IMR-90 (cell line): ENCODE measurements at regions not wholly inside any gene's neighbourhood (a gene's known extent, or its start where the extent isn't known, plus 50 kb on each side); places are given as distances from the start of the nearest gene placed in this dataset.

Source experiments
- ATAC-seq: fragments of 200-7000 bp; cut with Tn5 transposase; 2 replicates; pipeline ENCODE4 v1.9.1; 2020; ENCODE audit warnings: low read depth, mild to moderate bottlenecking, moderate library complexity
- BruUV-seq: library from RNA; stranded (reverse); fragments of 400-500 nt; replicated peaks from 2 replicates; lab custom pipeline; 2021; lab: Mats Ljungman, UMichigan
- CTCF ChIA-PET: fragments of 300-600 bp; formaldehyde crosslinking; extraction: SDS; loops from one replicate; lab custom pipeline; 2021; ENCODE audit warnings: antibody characterized with exemption; lab: Yijun Ruan, JAX
- POLR2A ChIA-PET: fragments of 300-600 bp; sonication (Branson Sonifier 250); formaldehyde crosslinking; loops from one replicate; lab custom pipeline; 2022; ENCODE audit warnings: antibody characterized with exemption; ENCODE audit not compliant: unreplicated experiment; lab: Charles Lee
- DNase-seq: peaks from one replicate; pipeline ENCODE4 v3.0.0; 2013
- H2AFZ ChIP-seq: replicated peaks from 2 replicates; pipeline ENCODE3; 2013; ENCODE audit warnings: low read length, mild to moderate bottlenecking; ENCODE audit not compliant: poor library complexity
- H2AK5ac ChIP-seq: 2 replicates; pipeline ENCODE4 v1.6.1; 2013; ENCODE audit warnings: low read depth, low read length, inconsistent platforms
- H2AK9ac ChIP-seq: replicated peaks from 2 replicates; pipeline ENCODE3; 2013; ENCODE audit warnings: mild to moderate bottlenecking, low read depth, low read length, moderate library complexity; ENCODE audit not compliant: poor library complexity
- H2BK120ac ChIP-seq: 2 replicates; pipeline ENCODE4 v1.6.1; 2013; ENCODE audit warnings: low read depth, low read length, inconsistent platforms
- H2BK15ac ChIP-seq: 3 replicates; pipeline ENCODE4 v1.6.1; 2013; ENCODE audit warnings: low read depth, low read length, inconsistent platforms
- H2BK20ac ChIP-seq: 2 replicates; pipeline ENCODE4 v1.6.1; 2013; ENCODE audit warnings: low read depth, mild to moderate bottlenecking, inconsistent platforms, low read length, moderate library complexity
- H2BK5ac ChIP-seq: 2 replicates; pipeline ENCODE4 v1.6.1; 2013; ENCODE audit warnings: mild to moderate bottlenecking, low read depth, low read length, inconsistent platforms; ENCODE audit not compliant: poor library complexity, severe bottlenecking
- H3K14ac ChIP-seq: replicated peaks from 2 replicates; pipeline ENCODE4 v1.6.1; 2013; ENCODE audit warnings: low read depth, low read length, inconsistent platforms
- H3K18ac ChIP-seq: 2 replicates; pipeline ENCODE4 v1.6.1; 2013; ENCODE audit warnings: low read depth, low read length, control low read depth
- H3K23ac ChIP-seq: 2 replicates; pipeline ENCODE4 v1.6.1; 2013; ENCODE audit warnings: low read depth, low read length, inconsistent platforms
- H3K27ac ChIP-seq: 2 replicates; pipeline ENCODE4 v1.5.1; 2013; ENCODE audit warnings: mild to moderate bottlenecking, control low read depth, low read length; ENCODE audit not compliant: insufficient read depth
- H3K27me3 ChIP-seq: 2 replicates; pipeline ENCODE4 v1.6.1; 2013; ENCODE audit warnings: low read length; ENCODE audit not compliant: control insufficient read depth, insufficient read depth
- H3K36me3 ChIP-seq: 2 replicates; pipeline ENCODE4 v1.6.1; 2013; ENCODE audit warnings: low read length, mixed read lengths; ENCODE audit not compliant: control insufficient read depth, insufficient read depth
- H3K4ac ChIP-seq: 2 replicates; pipeline ENCODE4 v1.6.1; 2013; ENCODE audit warnings: low read depth, low read length, inconsistent platforms
- H3K4me1 ChIP-seq: 2 replicates; pipeline ENCODE4 v1.6.1; 2013; ENCODE audit warnings: low read length, mixed read lengths; ENCODE audit not compliant: control insufficient read depth, insufficient read depth
- H3K4me2 ChIP-seq: 2 replicates; pipeline ENCODE4 v1.6.1; 2013; ENCODE audit warnings: low read depth, mild to moderate bottlenecking, control low read depth, low read length, moderate library complexity
- H3K4me3 ChIP-seq: 2 replicates; pipeline ENCODE4 v1.5.1; 2013; ENCODE audit warnings: low read depth, mild to moderate bottlenecking, control low read depth, low read length, moderate library complexity; ENCODE audit not compliant: insufficient read depth
- H3K56ac ChIP-seq: 2 replicates; pipeline ENCODE4 v1.6.1; 2013; ENCODE audit warnings: low read length, inconsistent platforms; ENCODE audit not compliant: insufficient read depth; ENCODE audit errors: extremely low read depth
- H3K79me1 ChIP-seq, 2 experiments: 2 replicates each; pipeline ENCODE4 v1.6.1; 2013; ENCODE audit warnings: low read length in 2 of 2, inconsistent platforms in 1 of 2, low read depth in 1 of 2
- H3K9ac ChIP-seq: 2 replicates; pipeline ENCODE4 v1.6.1; 2013; ENCODE audit warnings: low read depth, low read length, control low read depth
- H3K9me1 ChIP-seq: 2 replicates; pipeline ENCODE4 v1.6.1; 2013; ENCODE audit warnings: low read length, inconsistent platforms; ENCODE audit not compliant: insufficient read depth
- H3K9me3 ChIP-seq: 2 replicates; pipeline ENCODE4 v1.6.1; 2013; ENCODE audit warnings: low read length; ENCODE audit not compliant: control insufficient read depth, insufficient read depth
- H4K20me1 ChIP-seq: 2 replicates; pipeline ENCODE4 v1.6.1; 2013; ENCODE audit warnings: low read length, inconsistent platforms; ENCODE audit not compliant: insufficient read depth
- H4K5ac ChIP-seq: 2 replicates; pipeline ENCODE4 v1.6.1; 2013; ENCODE audit warnings: mild to moderate bottlenecking, low read depth, low read length, control low read depth
- H4K8ac ChIP-seq, 2 experiments: 2 replicates each; pipeline ENCODE4 v1.6.1; 2013; ENCODE audit warnings: low read depth in 2 of 2, low read length in 2 of 2, control low read depth in 1 of 2, inconsistent platforms in 1 of 2
- H4K91ac ChIP-seq: 2 replicates; pipeline ENCODE4 v1.6.1; 2013; ENCODE audit warnings: low read depth, low read length, inconsistent platforms; ENCODE audit not compliant: insufficient read depth
- BHLHE40 ChIP-seq: fragments of 150-350 bp; IDR thresholded peaks from 2 replicates; pipeline ENCODE4 v1.6.1; 2016; ENCODE audit warnings: mild to moderate bottlenecking, low read depth, low read length
- CEBPB ChIP-seq: IDR thresholded peaks from 2 replicates; pipeline ENCODE4 v1.6.1; 2012; ENCODE audit warnings: low read depth, low read length, improper control_type of control experiment
- CHD1 ChIP-seq: IDR thresholded peaks from 2 replicates; pipeline ENCODE4 v1.6.1; 2012; ENCODE audit warnings: low read depth, low read length, improper control_type of control experiment
- ELK1 ChIP-seq: fragments of 150-350 bp; IDR thresholded peaks from 2 replicates; pipeline ENCODE4 v1.6.1; 2016; ENCODE audit warnings: low read depth, mild to moderate bottlenecking, low read length, moderate library complexity, borderline replicate concordance
- FOS ChIP-seq: fragments of 150-350 bp; IDR thresholded peaks from 2 replicates; pipeline ENCODE4 v1.6.1; 2016; ENCODE audit warnings: low read depth, low read length
- MAFK ChIP-seq: IDR thresholded peaks from 2 replicates; pipeline ENCODE4 v1.6.1; 2012; ENCODE audit warnings: low read depth, low read length, improper control_type of control experiment
- MAZ ChIP-seq: IDR thresholded peaks from 2 replicates; pipeline ENCODE4 v1.6.1; 2012; ENCODE audit warnings: low read depth, mild to moderate bottlenecking, low read length, improper control_type of control experiment, moderate library complexity, borderline replicate concordance
- MXI1 ChIP-seq: IDR thresholded peaks from 2 replicates; pipeline ENCODE4 v1.6.1; 2012; ENCODE audit warnings: low read depth, mild to moderate bottlenecking, low read length, moderate library complexity, borderline replicate concordance
- NFE2L2 ChIP-seq: fragments of 150-350 bp; IDR thresholded peaks from 2 replicates; pipeline ENCODE4 v1.6.1; 2016; ENCODE audit warnings: low read depth, mild to moderate bottlenecking, low read length
- POLR2A ChIP-seq: IDR thresholded peaks from 2 replicates; pipeline ENCODE4 v1.6.1; 2012; ENCODE audit warnings: mild to moderate bottlenecking, low read depth, low read length
- RAD21 ChIP-seq: IDR thresholded peaks from 2 replicates; pipeline ENCODE4 v1.6.1; 2012; ENCODE audit warnings: low read length, improper control_type of control experiment
- RCOR1 ChIP-seq: IDR thresholded peaks from 2 replicates; pipeline ENCODE4 v1.6.1; 2012; ENCODE audit warnings: mild to moderate bottlenecking, low read length, improper control_type of control experiment; ENCODE audit not compliant: insufficient replicate concordance
- RFX5 ChIP-seq: IDR thresholded peaks from 2 replicates; pipeline ENCODE4 v1.8.0; 2012; ENCODE audit warnings: low read depth, mild to moderate bottlenecking, low read length, moderate library complexity
- SMC3 ChIP-seq: fragments of 150-350 bp; IDR thresholded peaks from 2 replicates; pipeline ENCODE4 v1.6.1; 2016; ENCODE audit warnings: low read depth, mild to moderate bottlenecking, antibody characterized with exemption, low read length, moderate library complexity
- USF2 ChIP-seq: fragments of 150-350 bp; IDR thresholded peaks from 2 replicates; pipeline ENCODE4 v1.6.1; 2017; ENCODE audit warnings: mild to moderate bottlenecking, antibody characterized with exemption, low read length, low read depth
- dilution Hi-C: fragments of 300-500 bp; cut with HindIII; formaldehyde crosslinking; loops from one replicate; pipeline ENCODE4 v1.14.3; 2018; ENCODE audit warnings: low sequenced_read_pairs; ENCODE audit not compliant: unreplicated experiment
- in situ Hi-C: fragments of 300-500 bp; cut with MboI; formaldehyde crosslinking; loops from 3 replicates; pipeline ENCODE4 v1.14.3; 2019; ENCODE audit warnings: low sequenced_read_pairs, inconsistent platforms, mixed read lengths
- intact Hi-C: fragments of 100-400 bp; cut with micrococcal nuclease; formaldehyde crosslinking; loops from 2 replicates; pipeline ENCODE4 v1.10.0; 2022
- TF ChIP-seq, protein P1 (sequence below): conservative IDR thresholded peaks from 2 replicates; pipeline ENCODE4 v1.5.1; 2012; ENCODE audit warnings: mild to moderate bottlenecking, low read depth, low read length, improper control_type of control experiment

GRCh38 chr12:81991868-81992267 lies 232.7 kb upstream of the PPFIA2 start:
- no peak overlapping the region for H4K8ac ChIP-seq
- H4K20me1 ChIP-seq: no peaks in the 10 kb centered on the region
- no peaks in the 10 kb centered on the region for H3K36me3 ChIP-seq
- no peaks in the 10 kb centered on the region for H3K9me1 ChIP-seq
- in situ Hi-C loops: no loop called here
- H3K9me3 ChIP-seq: peaks cover 4% of the 10 kb centered on the region; the same call in 1 of the 2 replicates
- no peak for TF ChIP-seq USF2
- no peak for TF ChIP-seq CHD1
- no peak for TF ChIP-seq SMC3
- no peak for TF ChIP-seq FOS
- no peak for TF ChIP-seq NFE2L2
- TF ChIP-seq MAZ: no peak
- TF ChIP-seq ELK1: no peak
- no peak for TF ChIP-seq RAD21
- TF ChIP-seq RFX5: no peak
- TF ChIP-seq BHLHE40: no peak
- TF ChIP-seq, protein P1, sequence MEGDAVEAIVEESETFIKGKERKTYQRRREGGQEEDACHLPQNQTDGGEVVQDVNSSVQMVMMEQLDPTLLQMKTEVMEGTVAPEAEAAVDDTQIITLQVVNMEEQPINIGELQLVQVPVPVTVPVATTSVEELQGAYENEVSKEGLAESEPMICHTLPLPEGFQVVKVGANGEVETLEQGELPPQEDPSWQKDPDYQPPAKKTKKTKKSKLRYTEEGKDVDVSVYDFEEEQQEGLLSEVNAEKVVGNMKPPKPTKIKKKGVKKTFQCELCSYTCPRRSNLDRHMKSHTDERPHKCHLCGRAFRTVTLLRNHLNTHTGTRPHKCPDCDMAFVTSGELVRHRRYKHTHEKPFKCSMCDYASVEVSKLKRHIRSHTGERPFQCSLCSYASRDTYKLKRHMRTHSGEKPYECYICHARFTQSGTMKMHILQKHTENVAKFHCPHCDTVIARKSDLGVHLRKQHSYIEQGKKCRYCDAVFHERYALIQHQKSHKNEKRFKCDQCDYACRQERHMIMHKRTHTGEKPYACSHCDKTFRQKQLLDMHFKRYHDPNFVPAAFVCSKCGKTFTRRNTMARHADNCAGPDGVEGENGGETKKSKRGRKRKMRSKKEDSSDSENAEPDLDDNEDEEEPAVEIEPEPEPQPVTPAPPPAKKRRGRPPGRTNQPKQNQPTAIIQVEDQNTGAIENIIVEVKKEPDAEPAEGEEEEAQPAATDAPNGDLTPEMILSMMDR: no peak
- TF ChIP-seq CEBPB: no peak
- no peak for TF ChIP-seq POLR2A
- no peak for TF ChIP-seq MAFK
- TF ChIP-seq RCOR1: no peak
- TF ChIP-seq MXI1: no peak
- no peak overlapping the region for H2AK5ac ChIP-seq
- H2BK15ac ChIP-seq: no peak overlapping the region
- no peak overlapping the region for H3K9ac ChIP-seq
- H3K56ac ChIP-seq: no peak overlapping the region
- H3K4ac ChIP-seq: no peak overlapping the region
- H3K4me2 ChIP-seq: no peak overlapping the region
- ATAC-seq (no peak), DNase-seq (no peak)
- no peak overlapping the region for H3K4me3 ChIP-seq
- no peak overlapping the region for H2BK20ac ChIP-seq
- intact Hi-C loops: no loop called here
- BruUV-seq: no TSS peak
- dilution Hi-C loops: no loop called here
- no peak overlapping the region for H4K5ac ChIP-seq
- POLR2A ChIA-PET: no interaction called here
- H2AK9ac ChIP-seq: no peak overlapping the region
- no peak overlapping the region for H4K91ac ChIP-seq
- no peaks in the 10 kb centered on the region for H3K27me3 ChIP-seq
- H3K4me1 ChIP-seq: no peaks in the 10 kb centered on the region
- H2AFZ ChIP-seq: no peak overlapping the region
- no peak overlapping the region for H2BK5ac ChIP-seq
- no peak overlapping the region for H2BK120ac ChIP-seq
- no peak overlapping the region for H3K18ac ChIP-seq
- H3K23ac ChIP-seq: no peak overlapping the region
- no peak overlapping the region for H3K27ac ChIP-seq
- CTCF ChIA-PET: no interaction called here
- no peaks in the 10 kb centered on the region for H3K79me1 ChIP-seq
- no peak overlapping the region for H3K14ac ChIP-seq
